ENCODE measurements at regions not wholly inside any gene's neighbourhood (a gene's known extent, or its start where the extent isn't known, plus 50 kb on each side); places are given as distances from the start of the nearest gene placed in this dataset.

GRCh38 chr5:57683036-57683630 is 200.5 kb upstream of the ACTBL2 start:
- TF ChIP-seq CTCF (IDR thresholded peaks at IDR 0.05 in 4 of 5, conservative IDR thresholded peaks at IDR 0.05 in 1 of 5) (no peak), POLR2A (IDR thresholded peaks at IDR 0.05) (no peak)
